GM12878 (cell line): ENCODE measurements at regions not wholly inside any gene's neighbourhood (a gene's known extent, or its start where the extent isn't known, plus 50 kb on each side); places are given as distances from the start of the nearest gene placed in this dataset.

Experiments used
- CTCF ChIP-seq, 3 experiments: IDR thresholded peaks in 2 of 3; conservative IDR thresholded peaks in 1 of 3; 2 replicates each; pipeline ENCODE4 v1.5.1; 2011; ENCODE audit warnings: low read depth in 3 of 3, low read length in 3 of 3, mild to moderate bottlenecking in 3 of 3, control low read depth in 2 of 3, moderate library complexity in 2 of 3, inconsistent platforms in 1 of 3, mixed read lengths in 1 of 3; ENCODE audit not compliant: control insufficient read depth in 2 of 3, insufficient read depth in 1 of 3; ENCODE audit errors: extremely low read depth in 1 of 3
- ETV6 ChIP-seq, 2 experiments: fragments of 450-650 bp in 1 of 2; IDR thresholded peaks in 1 of 2; conservative IDR thresholded peaks in 1 of 2; 2 replicates each; pipeline ENCODE4 v1.6.1; 2014; ENCODE audit warnings: antibody characterized with exemption in 1 of 2, borderline replicate concordance in 1 of 2, low read depth in 1 of 2, mild to moderate bottlenecking in 1 of 2, moderate library complexity in 1 of 2
- EZH2 ChIP-seq: IDR thresholded peaks from 2 replicates; pipeline ENCODE4 v1.6.1; 2012; ENCODE audit warnings: low read depth, mild to moderate bottlenecking, control low read depth, inconsistent platforms, low read length, borderline replicate concordance; ENCODE audit not compliant: control insufficient read depth
- IRF3 ChIP-seq: fragments of 450-650 bp; IDR thresholded peaks from 2 replicates; pipeline ENCODE4 v1.6.1; 2014; ENCODE audit warnings: mild to moderate bottlenecking
- MLLT1 ChIP-seq: fragments of 450-650 bp; IDR thresholded peaks from 2 replicates; pipeline ENCODE4 v1.6.1; 2016; ENCODE audit warnings: mild to moderate bottlenecking
- MYC ChIP-seq: IDR thresholded peaks from 2 replicates; pipeline ENCODE4 v1.6.1; 2011; ENCODE audit warnings: mild to moderate bottlenecking, low read length, moderate library complexity, inconsistent platforms; ENCODE audit not compliant: insufficient read depth, insufficient replicate concordance, insufficient read length, severe bottlenecking
- NRF1 ChIP-seq: conservative IDR thresholded peaks from 2 replicates; pipeline ENCODE4 v1.6.1; 2011; ENCODE audit warnings: mild to moderate bottlenecking, low read depth, low read length, improper control_type of control experiment

- TF ChIP-seq EZH2, result no peak
- no peak for TF ChIP-seq MYC
- TF ChIP-seq IRF3, result no peak
- no peak for TF ChIP-seq NRF1
- no peak for TF ChIP-seq ETV6 (conservative IDR thresholded peaks at IDR 0.05 in 1 of 2, IDR thresholded peaks at IDR 0.05 in 1 of 2; ENCODE audit: borderline replicate concordance in 1 of 2, low read depth in 1 of 2)
- TF ChIP-seq CTCF (IDR thresholded peaks at IDR 0.05 in 2 of 3, conservative IDR thresholded peaks at IDR 0.05 in 1 of 3; ENCODE audit: control insufficient read depth in 2 of 3, extremely low read depth in 1 of 3, insufficient read depth in 1 of 3, low read depth in 3 of 3, low read length in 3 of 3), result no peak
- no peak for TF ChIP-seq MLLT1
Measured at GRCh38 chr6:132950566-132950965, 136.2 kb downstream of the RPS12 start.
